OCI-LY3 (cell line): ENCODE measurements at regions not wholly inside any gene's neighbourhood (a gene's known extent, or its start where the extent isn't known, plus 50 kb on each side); places are given as distances from the start of the nearest gene placed in this dataset.

ENCODE experiments used
- H2AFZ ChIP-seq: fragments of 200-600, 300-600 bp; shearing (Covaris generic); 2 replicates; pipeline ENCODE4 v1.6.0; 2014; ENCODE audit warnings: antibody characterized with exemption, low read depth, low read length
- H3K27ac ChIP-seq: fragments of 200-600, 300-600 bp; sonication (generic); 2 replicates; pipeline ENCODE4 v1.5.1; 2014; ENCODE audit warnings: mild to moderate bottlenecking, low read length, moderate library complexity, mixed read lengths
- H3K27me3 ChIP-seq: fragments of 200-600, 300-600 bp; sonication (generic); 2 replicates; pipeline ENCODE4 v1.6.1; 2014; ENCODE audit warnings: low read depth, low read length, mixed read lengths
- H3K36me3 ChIP-seq: fragments of 200-600, 300-600 bp; sonication (generic); replicated peaks from 2 replicates; pipeline ENCODE3; 2014; ENCODE audit warnings: low read depth, low read length, mixed read lengths
- H3K4me1 ChIP-seq: fragments of 300-600, 200-600 bp; sonication (generic); 2 replicates; pipeline ENCODE4 v1.6.1; 2014; ENCODE audit warnings: low read length, mixed read lengths
- H3K4me2 ChIP-seq: fragments of 200-600, 300-600 bp; sonication (generic); 2 replicates; pipeline ENCODE4 v1.6.1; 2014; ENCODE audit warnings: low read length, mixed read lengths
- H3K4me3 ChIP-seq: fragments of 300-600, 200-600 bp; sonication (generic); 2 replicates; pipeline ENCODE4 v1.5.1; 2014; ENCODE audit warnings: antibody characterized with exemption, mild to moderate bottlenecking, low read length, moderate library complexity
- H3K79me2 ChIP-seq: fragments of 300-600, 200-600 bp; shearing (Covaris generic); 2 replicates; pipeline ENCODE4 v1.6.1; 2014; ENCODE audit warnings: mild to moderate bottlenecking, low read length, mixed read lengths
- H3K9ac ChIP-seq: fragments of 300-600, 200-600 bp; shearing (Covaris generic); 2 replicates; pipeline ENCODE4 v1.6.0; 2014; ENCODE audit warnings: mild to moderate bottlenecking, low read length, moderate library complexity
- H3K9me3 ChIP-seq: fragments of 200-600, 300-600 bp; shearing (Covaris generic); 2 replicates; pipeline ENCODE4 v1.6.1; 2014; ENCODE audit warnings: low read length, mixed read lengths; ENCODE audit not compliant: insufficient read depth
- H4K20me1 ChIP-seq: fragments of 200-600, 300-600 bp; sonication (generic); 2 replicates; pipeline ENCODE4 v1.6.1; 2016; ENCODE audit warnings: low read length, mixed read lengths; ENCODE audit not compliant: insufficient read depth
- CTCF ChIP-seq: fragments of 200-600, 300-600 bp; sonication (generic); IDR thresholded peaks from 2 replicates; pipeline ENCODE4 v1.5.1; 2014; ENCODE audit warnings: antibody characterized with exemption, low read length, low read depth
- EZH2phosphoT487 ChIP-seq: fragments of 200-600 bp; shearing (Covaris generic); IDR thresholded peaks from 2 replicates; pipeline ENCODE4 v1.6.1; 2018; ENCODE audit warnings: antibody characterized with exemption, mixed run types, low read depth

GRCh38 chr16:86199871-86200695, 301.1 kb downstream of the IRF8 start:
- no peaks in the 10 kb centered on the region for H4K20me1 ChIP-seq
- peaks cover 61% of the 10 kb centered on the region for H3K27me3 ChIP-seq
- H3K4me3 ChIP-seq: no peak overlapping the region
- H3K27ac ChIP-seq: no peak overlapping the region
- H3K4me2 ChIP-seq: no peak overlapping the region
- H3K79me2 ChIP-seq: no peaks in the 10 kb centered on the region
- no peaks in the 10 kb centered on the region for H3K4me1 ChIP-seq
- no peaks in the 10 kb centered on the region for H3K9me3 ChIP-seq
- no peak overlapping the region for H3K9ac ChIP-seq
- no peak overlapping the region for H2AFZ ChIP-seq
- H3K36me3 ChIP-seq: no peaks in the 10 kb centered on the region
- TF ChIP-seq EZH2phosphoT487 (no peak), CTCF (no peak)

- Histone ChIP-seq H4K20me1 (no peaks in the 10 kb centered on the region), H3K4me1 (no peaks in the 10 kb centered on the region), H3K27me3 (peaks cover 54% of the 10 kb centered on the region), H3K9me3 (no peaks in the 10 kb centered on the region), H3K4me3 (no peak overlapping the region), H3K4me2 (no peak overlapping the region), H3K9ac (no peak overlapping the region), H3K27ac (no peak overlapping the region), H2AFZ (no peak overlapping the region), H3K36me3 (no peaks in the 10 kb centered on the region), H3K79me2 (no peaks in the 10 kb centered on the region)
- TF ChIP-seq CTCF: no peak
Observed at GRCh38 chr16:86200722-86201121, 301.8 kb downstream of the IRF8 start.

GRCh38 chr16:86201746-86202145, 302.8 kb downstream of the IRF8 start:
- Histone ChIP-seq H3K4me1 (no peaks in the 10 kb centered on the region), H3K9me3 (no peaks in the 10 kb centered on the region), H3K9ac (no peak overlapping the region), H3K27ac (no peak overlapping the region), H3K4me3 (no peak overlapping the region), H4K20me1 (no peaks in the 10 kb centered on the region), H3K36me3 (no peaks in the 10 kb centered on the region), H2AFZ (no peak overlapping the region), H3K79me2 (no peaks in the 10 kb centered on the region), H3K27me3 (peaks cover 47% of the 10 kb centered on the region), H3K4me2 (no peak overlapping the region)
- no peak for TF ChIP-seq EZH2phosphoT487
- TF ChIP-seq CTCF: no peak

- Histone ChIP-seq H3K9me3 (no peaks in the 10 kb centered on the region), H3K4me3 (no peak overlapping the region), H3K9ac (no peak overlapping the region), H3K27ac (no peak overlapping the region), H3K36me3 (no peaks in the 10 kb centered on the region), H4K20me1 (no peaks in the 10 kb centered on the region), H2AFZ (no peak overlapping the region), H3K4me1 (no peaks in the 10 kb centered on the region), H3K4me2 (no peak overlapping the region), H3K79me2 (no peaks in the 10 kb centered on the region), H3K27me3 (peaks cover 42% of the 10 kb centered on the region)
- TF ChIP-seq EZH2phosphoT487 (no peak), CTCF (no peak)
Observed at GRCh38 chr16:86202267-86202666, 303.3 kb downstream of the IRF8 start.
